ENCODE measurements at regions not wholly inside any gene's neighbourhood (a gene's known extent, or its start where the extent isn't known, plus 50 kb on each side); places are given as distances from the start of the nearest gene placed in this dataset.

- TF ChIP-seq CTCF (IDR thresholded peaks at IDR 0.05): no peak
- TF ChIP-seq ATF6 (CRISPR knock-in tag; IDR thresholded peaks at IDR 0.05): no peak
- TF ChIP-seq MAX (CRISPR knock-in tag; IDR thresholded peaks at IDR 0.05): no peak
- no peak for TF ChIP-seq PREB (CRISPR knock-in tag; IDR thresholded peaks at IDR 0.05; ENCODE audit: borderline replicate concordance)
- no peak for TF ChIP-seq ETV6 (CRISPR knock-in tag; IDR thresholded peaks at IDR 0.05)
- TF ChIP-seq TCF7 (CRISPR knock-in tag; IDR thresholded peaks at IDR 0.05; ENCODE audit: low read depth): no peak
- TF ChIP-seq ZNF232 (CRISPR knock-in tag; IDR thresholded peaks at IDR 0.05): no peak
- no peak for TF ChIP-seq ATF2 (CRISPR knock-in tag; IDR thresholded peaks at IDR 0.05; ENCODE audit: borderline replicate concordance, low read depth)
- no peak for TF ChIP-seq ARID4B (CRISPR knock-in tag; IDR thresholded peaks at IDR 0.05; ENCODE audit: borderline replicate concordance)
- no peak for TF ChIP-seq FOXP1 (CRISPR knock-in tag; IDR thresholded peaks at IDR 0.05; ENCODE audit: borderline replicate concordance)
- no peak for TF ChIP-seq E2F4 (CRISPR knock-in tag; IDR thresholded peaks at IDR 0.05; ENCODE audit: borderline replicate concordance, low read depth)
These were observed 118.2 kb upstream of the THBS1 start for GRCh38 chr15:39462691-39463090.
